NCI-H146 (cell line): ENCODE measurements at regions not wholly inside any gene's neighbourhood (a gene's known extent, or its start where the extent isn't known, plus 50 kb on each side); places are given as distances from the start of the nearest gene placed in this dataset.
"Not testable (repeated sequence)": the region's sequence is repeated elsewhere in the genome, so short reads cannot be mapped to it uniquely, and the experiment has no call there.

Experiments used
- DNase-seq: peaks from one replicate; lab custom pipeline; 2025; lab: John Stamatoyannopoulos, UW

DNA sequence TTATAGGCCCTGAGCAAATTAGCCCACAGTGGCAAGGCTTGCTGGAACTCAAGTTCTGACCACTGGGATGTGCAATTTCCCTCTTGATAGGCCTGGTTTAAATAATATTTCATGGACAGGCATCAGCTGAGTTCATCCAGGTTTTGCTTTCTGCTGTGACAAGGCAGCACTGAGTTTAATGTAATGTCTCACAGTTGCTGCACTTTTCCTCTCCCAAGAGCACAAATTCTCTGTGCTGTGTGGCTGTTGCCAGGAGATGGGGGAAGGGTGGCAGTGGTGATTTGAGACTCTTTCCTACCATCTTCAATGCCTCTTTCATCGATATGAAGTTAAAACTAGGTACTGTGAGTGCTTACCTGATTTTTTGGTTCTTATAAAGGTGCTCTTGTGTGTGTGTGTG, 272.8 kb upstream of the STXBP6 start:
- DNase-seq: no peak

DNA sequence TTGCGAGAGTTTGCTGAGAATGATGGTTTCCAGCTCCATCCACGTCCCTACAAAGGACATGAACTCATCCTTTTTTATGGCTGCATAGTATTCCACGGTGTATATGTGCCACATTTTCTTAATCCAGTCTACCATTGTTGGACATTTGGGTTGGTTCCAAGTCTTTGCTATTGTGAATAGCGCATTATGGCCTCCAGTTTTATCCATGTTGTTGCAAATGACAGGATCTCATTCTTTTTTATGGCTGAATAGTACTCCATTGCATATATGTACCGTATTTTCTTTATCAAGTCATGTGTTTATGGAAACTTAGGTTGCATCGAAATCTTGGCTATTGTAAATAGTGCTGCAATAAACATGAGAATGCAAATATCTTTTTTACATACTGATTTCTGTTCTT, 266.1 kb upstream of the STXBP6 start:
- not testable (repeated sequence) for DNase-seq

DNA sequence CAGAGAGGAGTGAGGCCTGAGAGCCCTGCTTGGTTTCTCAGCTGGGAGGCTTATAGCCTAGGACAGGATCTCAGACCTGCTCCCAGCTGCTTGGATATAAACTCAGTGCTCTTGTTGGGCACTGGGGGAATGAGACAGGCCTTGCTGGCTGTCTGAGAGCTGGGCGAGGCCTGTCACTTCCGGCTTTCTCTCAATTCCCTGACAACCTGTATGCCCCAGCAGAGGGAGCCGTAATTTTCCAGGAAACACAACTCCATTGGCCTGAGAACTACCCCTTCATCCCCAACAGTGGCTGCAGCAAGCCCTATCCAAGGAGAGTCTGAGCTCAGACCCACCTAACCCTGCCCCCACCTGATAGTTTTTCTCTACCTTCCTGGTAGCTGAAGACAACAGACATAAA, 258.3 kb upstream of the STXBP6 start:
- DNase-seq: no peak

DNA sequence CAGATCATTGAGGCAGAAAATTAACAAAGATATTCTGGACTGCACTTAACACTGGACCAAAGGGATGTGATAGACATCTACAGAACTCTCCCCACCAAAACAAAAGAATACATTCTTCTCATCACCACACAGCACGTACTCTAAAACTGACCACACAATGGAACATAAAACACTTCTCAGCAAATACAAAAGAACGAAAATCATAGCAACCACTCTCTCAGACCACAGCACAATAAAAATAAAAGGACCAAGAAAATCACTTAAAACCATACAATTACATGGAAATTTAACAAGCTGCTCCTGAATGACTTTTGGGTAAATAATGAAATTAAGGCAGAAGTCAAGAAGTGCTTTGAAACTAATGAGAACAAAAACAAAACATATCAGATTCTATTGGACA, 254.0 kb upstream of the STXBP6 start:
- DNase-seq: no peak

DNA sequence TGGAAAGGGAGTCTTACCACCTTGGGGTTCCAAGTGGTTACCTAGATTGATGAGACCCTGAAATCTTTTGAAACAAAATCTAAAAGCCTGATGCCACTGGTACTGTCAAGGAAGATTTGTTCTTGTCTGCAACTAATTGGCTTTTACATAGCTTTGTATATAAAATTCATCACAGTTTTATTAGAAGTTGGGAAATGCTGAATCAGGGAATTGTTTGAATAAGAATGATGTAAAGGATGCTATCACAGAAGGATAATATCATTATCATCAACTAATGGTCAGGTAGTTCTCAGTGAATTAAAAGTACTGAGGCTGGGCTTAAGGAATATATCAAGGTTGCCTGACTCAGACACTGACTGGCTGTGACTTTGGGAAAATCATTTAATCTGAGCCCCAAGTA, 248.3 kb upstream of the STXBP6 start:
- DNase-seq: no peak

DNA sequence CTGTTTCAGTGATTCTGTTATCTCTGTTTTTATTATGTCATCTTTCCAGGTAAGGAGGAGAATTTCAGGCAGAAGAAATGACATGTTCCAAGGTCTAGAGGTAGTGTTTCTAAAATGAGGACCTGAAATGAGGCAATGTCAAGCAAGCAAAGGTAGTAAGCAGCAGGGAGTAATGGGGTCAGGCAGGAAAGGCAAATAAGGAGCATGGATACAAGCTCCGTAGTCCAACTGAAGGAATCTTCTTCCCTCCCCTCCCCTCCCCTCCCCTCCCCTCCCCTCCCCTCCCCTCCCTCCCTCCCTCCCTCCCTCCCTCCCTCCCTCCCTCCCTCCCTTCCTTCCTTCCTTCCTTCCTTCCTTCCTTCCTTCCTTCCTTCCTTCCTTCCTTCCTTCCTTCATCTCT, 240.2 kb upstream of the STXBP6 start:
- not testable (repeated sequence) for DNase-seq

DNA sequence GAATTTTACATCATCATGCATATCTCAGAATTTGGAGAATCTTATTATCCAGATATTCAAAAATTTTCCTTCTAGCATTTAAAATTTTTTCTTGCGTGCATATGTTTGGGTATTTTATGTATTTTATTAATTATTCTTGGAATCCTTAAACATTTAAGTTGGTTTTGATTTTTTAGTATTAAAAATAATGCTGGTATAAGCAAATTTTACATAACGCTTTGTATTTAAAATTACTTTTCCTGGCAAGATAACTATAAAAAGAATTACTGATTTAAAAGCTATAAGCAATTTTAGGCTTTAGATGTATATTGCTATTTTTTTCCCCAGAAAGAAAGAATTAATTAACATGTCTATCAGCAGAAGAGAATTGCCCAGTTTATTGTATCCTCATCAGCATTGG, 224.6 kb upstream of the STXBP6 start:
- no peak for DNase-seq

DNA sequence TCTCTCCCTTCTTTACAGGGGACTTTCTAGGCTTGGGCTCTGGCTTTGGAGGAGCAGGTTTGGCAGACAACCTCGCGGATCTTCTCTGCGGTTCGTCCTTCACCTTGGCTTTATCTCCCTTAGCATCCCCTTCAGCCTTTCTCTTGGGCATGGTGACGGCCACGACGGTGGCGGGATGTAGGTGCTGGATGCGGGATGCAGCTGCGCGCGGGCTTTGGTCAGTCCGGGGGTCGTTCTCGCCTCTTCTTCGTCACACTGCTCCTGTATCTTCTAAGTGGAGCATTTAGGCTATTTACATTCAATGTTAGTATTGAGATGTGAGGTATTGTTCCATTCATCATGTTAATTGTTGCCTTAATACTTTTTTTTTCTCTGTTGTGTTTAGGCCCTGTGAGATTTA, 217.2 kb upstream of the STXBP6 start:
- no peak for DNase-seq

DNA sequence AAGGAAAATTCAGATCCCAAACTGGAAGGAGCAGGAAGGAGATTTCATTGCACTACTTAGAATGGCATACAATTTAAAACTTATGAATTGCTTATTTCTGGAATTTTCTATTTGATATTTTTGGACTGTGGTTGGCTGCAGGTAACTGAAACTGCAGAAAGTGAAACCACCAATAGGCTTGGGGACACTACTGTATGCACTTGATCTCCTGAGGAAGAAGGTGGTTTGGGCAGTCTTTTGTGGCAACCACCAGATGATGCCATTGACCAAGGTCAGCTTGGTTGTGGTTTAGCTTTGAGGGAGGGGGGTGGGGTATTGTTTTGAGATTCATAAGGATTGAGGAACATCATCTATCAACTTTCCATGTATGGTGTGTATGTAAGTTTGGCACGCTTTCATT, 209.5 kb upstream of the STXBP6 start:
- DNase-seq: no peak

DNA sequence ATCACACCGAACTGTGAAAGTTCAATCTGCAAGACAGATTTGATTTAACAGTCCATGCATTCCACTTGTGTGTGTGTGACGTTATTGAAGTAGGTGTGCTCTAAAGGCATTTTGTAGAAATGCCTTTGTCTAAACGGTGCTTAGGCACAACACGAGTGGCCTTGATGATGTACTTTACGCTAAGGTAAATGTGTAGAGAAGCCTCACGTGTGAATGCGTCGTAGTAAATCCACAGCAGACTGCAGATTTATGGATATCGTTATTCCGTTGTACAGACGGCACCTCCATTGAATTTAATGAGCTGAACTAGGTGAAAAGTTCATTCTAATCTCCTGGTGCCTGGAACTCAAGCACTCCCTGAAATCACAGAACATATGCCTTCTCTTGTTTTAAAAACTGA, 202.8 kb upstream of the STXBP6 start:
- no peak for DNase-seq

DNA sequence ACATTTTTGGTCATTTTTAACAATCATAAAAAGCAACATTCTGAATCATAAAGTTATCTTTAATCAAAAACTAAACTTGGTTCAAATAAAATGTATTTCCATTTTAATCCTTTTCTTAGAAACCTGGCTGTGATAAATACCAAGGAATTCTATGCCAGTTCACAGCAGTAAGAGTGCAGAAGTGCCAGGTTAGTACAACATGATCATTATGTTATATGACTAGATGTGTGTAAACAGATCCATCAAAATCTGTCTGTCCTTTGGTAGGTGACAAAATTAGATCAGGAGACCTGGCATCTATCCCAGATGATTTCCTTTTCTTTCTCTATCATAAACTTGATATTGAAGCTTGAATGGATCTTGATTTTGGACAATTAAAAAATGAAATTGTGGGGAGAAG, 200.6 kb upstream of the STXBP6 start:
- DNase-seq: no peak

DNA sequence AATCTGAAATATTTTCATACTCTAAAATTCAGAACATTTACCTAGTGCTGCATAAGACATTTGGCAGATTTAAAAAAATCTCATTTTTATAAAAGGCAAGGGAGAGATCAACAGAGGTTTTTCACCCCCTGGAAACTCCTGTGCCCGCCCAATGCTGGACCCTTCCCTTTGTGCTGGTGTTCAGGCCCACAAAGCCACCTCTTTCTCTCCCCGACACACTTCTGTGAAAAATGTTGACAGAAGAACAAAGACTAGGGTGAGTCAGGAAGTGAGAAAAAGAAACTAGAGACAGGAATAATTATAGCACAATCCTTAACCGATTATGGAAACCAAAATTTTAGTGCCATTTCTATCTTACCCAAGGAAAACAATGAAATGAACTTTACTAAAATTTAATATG, 197.7 kb upstream of the STXBP6 start:
- no peak for DNase-seq

DNA sequence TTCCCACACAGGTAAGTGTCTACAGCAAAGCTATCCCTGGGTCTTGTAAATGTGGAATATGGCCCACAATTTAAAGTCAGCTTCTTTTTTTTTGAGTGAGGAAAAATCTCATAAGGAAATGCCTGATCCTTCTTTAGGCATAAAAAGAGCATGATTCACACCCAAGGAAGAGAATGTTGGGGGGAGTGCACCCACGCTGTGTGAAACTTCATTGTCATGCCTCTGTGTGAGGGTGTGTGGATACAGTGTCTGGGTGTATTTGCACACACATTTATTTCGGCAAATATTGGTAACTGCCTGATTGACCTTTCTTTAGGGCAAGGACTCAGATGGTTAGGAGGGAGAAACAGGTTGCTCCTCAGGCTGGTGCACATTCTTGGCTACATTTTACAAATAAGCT, 196.8 kb upstream of the STXBP6 start:
- no peak for DNase-seq

DNA sequence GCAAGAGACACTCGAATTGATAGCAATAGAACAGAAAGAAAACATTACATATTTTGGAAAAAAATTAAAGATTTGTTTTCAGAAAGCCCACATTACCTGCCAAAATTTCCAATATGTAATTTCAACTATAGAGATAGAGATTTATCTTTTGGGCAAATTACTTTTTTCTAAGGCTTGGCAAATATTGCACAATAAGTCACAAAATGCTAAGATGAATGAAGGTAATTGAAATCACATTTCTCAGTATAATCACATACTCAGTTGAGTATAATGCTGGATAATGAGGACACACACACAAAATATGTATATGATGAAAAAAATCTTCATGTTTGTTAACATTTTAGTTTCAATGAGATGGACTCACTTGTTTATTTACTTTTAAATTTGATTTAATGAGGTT, 189.2 kb upstream of the STXBP6 start:
- no peak for DNase-seq

DNA sequence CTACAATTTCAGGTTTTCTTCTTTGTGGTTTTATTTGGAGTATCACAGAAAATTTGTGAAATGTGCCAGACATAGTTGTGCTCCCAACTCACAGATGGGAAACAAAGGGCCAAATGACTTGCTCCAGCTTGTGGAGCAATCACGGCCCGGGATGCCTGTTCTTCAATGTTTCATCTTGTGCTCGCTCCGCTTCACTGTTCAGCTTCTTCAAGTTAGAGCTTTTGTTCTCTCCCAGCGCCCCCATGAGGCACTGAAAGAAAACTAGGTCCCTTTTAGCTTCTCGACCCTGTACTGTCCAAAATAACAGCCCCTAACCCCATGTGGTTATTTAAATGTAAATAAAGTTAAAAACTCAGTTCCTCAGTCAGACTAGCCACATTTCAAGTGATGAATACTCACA, 187.9 kb upstream of the STXBP6 start:
- no peak for DNase-seq

DNA sequence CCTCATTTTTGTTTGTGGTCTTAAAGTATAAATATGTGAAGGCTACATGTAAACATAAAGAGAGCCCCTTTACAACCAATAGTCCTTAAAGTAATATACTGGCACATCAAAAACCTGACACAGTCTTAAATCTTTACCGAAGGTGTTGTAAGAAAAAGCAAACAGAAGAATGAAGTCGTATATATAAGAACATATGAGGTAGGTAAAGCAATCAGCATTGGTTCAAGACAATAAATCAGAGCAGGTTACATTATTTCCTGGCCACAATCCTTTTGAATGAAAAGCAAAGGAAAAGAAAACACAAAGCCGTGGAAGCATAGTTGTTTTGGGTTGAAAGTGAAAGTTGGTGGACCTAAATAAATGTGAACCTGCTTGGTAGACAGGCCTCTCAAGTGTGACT, 183.7 kb upstream of the STXBP6 start:
- DNase-seq: no peak

DNA sequence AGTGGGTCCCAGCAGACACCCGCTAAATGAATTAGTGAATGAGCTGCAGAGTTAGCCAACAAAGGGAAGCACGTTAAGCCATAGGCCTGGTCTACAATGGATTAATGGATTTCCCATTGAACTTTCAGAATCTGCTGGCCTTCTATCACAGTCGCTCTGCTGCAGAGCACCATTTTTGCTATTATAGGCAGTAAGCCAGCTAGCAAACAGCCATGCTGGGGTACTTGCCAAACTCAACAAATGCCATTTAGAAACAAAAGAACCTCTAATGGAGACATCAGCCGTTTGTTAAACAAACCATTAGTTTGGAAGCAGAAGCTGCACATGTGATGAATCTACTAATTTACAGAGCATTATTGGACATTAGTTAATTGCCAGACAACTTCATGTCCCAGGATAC, 181.1 kb upstream of the STXBP6 start:
- no peak for DNase-seq

DNA sequence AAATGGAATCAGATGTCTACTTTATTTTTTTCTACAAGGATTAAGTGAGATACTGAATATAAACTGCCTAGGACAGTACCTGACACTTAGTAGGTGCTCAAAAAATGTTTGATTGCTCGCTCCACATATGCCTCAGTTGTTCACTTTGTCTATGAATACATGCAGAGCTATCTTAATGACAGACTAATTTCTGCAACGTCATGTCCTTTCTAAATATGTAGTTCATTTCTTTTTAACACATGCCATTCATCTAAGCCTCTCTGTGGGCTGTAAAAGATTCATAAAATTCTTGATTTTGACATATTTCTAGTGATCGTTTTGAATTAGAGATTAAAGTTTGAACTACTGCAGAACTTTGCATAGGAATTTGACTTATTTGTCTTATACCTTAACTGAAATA, 176.3 kb upstream of the STXBP6 start:
- DNase-seq: no peak

DNA sequence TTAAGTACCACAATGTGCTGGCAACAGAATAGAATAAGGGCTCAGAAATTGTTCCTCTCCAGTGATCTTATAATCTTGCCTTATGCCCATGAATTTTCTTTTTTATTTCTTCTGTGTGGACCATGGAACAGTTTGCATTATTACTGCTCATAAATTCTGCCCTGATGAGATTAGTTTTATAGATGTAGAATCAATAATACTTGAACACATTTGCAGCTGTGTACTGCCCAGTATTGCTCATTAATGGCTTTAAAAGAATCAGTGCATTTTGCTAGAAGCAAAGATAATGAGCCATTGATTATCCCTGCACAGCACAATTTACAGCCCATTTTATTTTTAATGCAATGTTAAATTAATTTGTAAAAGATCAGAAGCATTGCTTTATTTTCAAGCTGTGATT, 172.3 kb upstream of the STXBP6 start:
- no peak for DNase-seq

DNA sequence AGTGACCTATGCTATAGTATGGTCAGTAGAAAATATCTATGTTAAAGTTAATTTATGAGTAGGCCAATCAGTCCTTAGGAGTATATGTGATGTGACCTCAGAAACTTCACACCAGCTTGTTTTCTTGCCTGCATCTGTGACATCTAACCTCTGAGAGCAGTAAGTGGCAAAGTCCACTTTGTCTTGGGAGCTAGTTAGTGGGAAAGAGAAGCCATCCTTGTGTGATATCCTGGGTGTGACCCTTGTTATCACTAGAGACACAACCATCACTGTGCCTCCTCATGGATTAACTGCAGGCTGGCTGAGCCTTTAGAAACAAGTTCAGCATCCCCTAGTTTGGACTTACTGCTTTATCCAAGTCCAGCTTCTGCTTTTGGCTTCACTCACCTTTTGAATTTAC, 170.6 kb upstream of the STXBP6 start:
- no peak for DNase-seq

DNA sequence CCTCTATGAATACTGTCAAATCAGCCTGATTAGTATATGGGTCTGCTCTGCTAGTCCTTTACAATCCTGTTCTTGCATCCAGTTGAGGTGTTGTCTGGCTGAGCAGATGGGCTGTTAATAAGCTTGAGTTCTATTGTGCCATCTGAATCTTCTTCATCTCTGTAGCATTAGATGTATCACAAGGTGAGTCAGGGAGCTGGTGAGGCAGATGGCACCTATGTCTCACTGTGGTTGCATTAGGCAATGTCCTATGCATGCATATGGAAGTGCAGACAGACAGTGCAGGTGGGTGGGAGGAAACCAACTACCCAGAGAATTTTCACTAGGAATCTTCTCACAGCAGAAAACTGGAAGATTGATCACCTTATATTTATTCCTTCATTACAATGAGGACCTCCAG, 165.7 kb upstream of the STXBP6 start:
- no peak for DNase-seq

DNA sequence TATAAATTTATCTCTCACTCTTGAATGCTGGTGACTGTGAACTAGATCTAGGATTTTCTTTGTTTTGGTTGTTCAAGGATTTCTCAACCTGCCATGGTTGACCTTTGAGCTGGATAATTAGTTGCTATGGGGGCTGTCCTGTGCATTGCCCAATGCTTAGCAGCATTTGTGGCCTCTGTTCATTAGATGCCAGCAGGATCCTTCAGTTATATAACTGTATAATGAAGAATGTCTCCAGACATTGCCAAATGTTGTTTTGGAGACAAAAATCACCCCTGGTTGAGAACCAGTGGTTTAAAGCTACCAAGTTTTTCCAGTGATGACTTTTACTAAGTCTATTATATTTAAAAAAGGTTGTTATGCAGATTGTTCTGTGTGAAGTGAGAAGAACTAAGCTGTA, 147.9 kb upstream of the STXBP6 start:
- no peak for DNase-seq

DNA sequence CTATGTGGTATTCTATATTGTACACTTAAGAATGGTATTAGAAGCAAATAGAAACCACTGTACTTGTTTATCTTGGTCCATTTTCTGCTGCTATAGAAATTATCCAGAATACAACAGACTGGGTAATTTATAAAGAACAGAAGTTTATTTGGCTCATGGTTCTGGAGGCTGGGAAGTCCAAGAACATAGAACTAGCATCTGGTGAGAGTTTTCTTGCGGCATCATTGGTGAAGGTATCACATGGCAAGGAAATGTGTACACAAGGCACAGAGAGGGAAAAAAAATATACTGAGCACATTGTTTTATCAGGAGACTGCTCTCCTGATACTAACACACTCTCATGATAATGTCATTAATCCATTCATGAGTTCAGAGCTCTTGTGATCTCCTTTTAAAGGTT, 130.3 kb upstream of the STXBP6 start:
- DNase-seq: no peak

DNA sequence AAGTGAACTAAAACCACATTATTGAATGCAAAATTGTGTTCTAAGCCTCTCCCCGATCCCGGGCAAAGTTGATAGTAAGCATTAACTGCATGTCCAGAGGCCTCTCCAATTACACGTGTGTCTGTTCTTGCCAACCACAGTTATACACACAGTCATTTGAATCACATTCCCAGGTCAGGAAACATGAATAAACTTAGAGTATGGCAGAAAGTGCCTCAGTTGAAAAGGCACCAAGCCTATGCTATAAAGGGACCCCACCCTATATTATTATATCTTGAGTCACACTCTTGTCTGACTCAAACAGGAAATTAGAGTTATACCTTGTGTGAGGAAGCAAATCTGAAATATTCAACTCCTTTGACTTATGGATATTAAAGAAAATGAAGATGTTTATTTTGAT, 128.3 kb upstream of the STXBP6 start:
- DNase-seq: no peak
